WTC11 (cell line): ENCODE measurements at regions not wholly inside any gene's neighbourhood (a gene's known extent, or its start where the extent isn't known, plus 50 kb on each side); places are given as distances from the start of the nearest gene placed in this dataset.

Experiments used
- ATAC-seq: fragments of 200-7000 bp; cut with Tn5 transposase; 2 replicates; pipeline ENCODE4 v1.10.0; 2021; ENCODE audit warnings: mild to moderate bottlenecking, moderate library complexity
- CTCF ChIA-PET: fragments of 300-600 bp; sonication (Branson Sonifier 250); formaldehyde crosslinking; loops from one replicate; lab custom pipeline; 2021; ENCODE audit warnings: antibody characterized with exemption; lab: Charles Lee
- POLR2A ChIA-PET: fragments of 350-600 bp; sonication (Branson Sonifier 250); formaldehyde crosslinking; loops from one replicate; lab custom pipeline; 2021; ENCODE audit warnings: antibody characterized with exemption; lab: Charles Lee
- DNase-seq: peaks from one replicate; pipeline ENCODE4 v3.0.0; 2021; ENCODE audit warnings: low spot score
- H3K27ac Mint-ChIP-seq: 2 replicates; pipeline ENCODE4 v1.8.0; 2021; ENCODE audit warnings: mixed read lengths
- H3K27me3 Mint-ChIP-seq: 2 replicates; pipeline ENCODE4 v1.8.0; 2021; ENCODE audit warnings: low read depth, mild to moderate bottlenecking, moderate library complexity, mixed read lengths
- H3K36me3 Mint-ChIP-seq: 2 replicates; pipeline ENCODE4 v1.8.0; 2021; ENCODE audit warnings: mixed read lengths
- H3K4me1 Mint-ChIP-seq: 2 replicates; pipeline ENCODE4 v1.8.0; 2022; ENCODE audit warnings: mixed read lengths
- H3K4me3 Mint-ChIP-seq: 2 replicates; pipeline ENCODE4 v1.8.0; 2021; ENCODE audit warnings: mild to moderate bottlenecking, moderate library complexity, mixed read lengths
- H3K9me3 Mint-ChIP-seq: 2 replicates; pipeline ENCODE4 v1.8.0; 2021; ENCODE audit warnings: mixed read lengths
- AR ChIP-seq: fragments of 250-450 bp; sonication (Bioruptor Pico); IDR thresholded peaks from 2 replicates; pipeline ENCODE4 v1.9.0; 2021; ENCODE audit warnings: mild to moderate bottlenecking
- ARID4B ChIP-seq: sonication (generic); formaldehyde crosslinking; IDR thresholded peaks from 2 replicates; pipeline ENCODE4 v1.8.0; 2023; ENCODE audit warnings: missing genetic modification reagents, mild to moderate bottlenecking, borderline replicate concordance
- ATF6 ChIP-seq: sonication (generic); formaldehyde crosslinking; IDR thresholded peaks from 2 replicates; pipeline ENCODE4 v1.8.1; 2023; ENCODE audit warnings: mild to moderate bottlenecking, missing genetic modification reagents
- E2F1 ChIP-seq: sonication (generic); formaldehyde crosslinking; IDR thresholded peaks from 2 replicates; pipeline ENCODE4 v1.8.0; 2022; ENCODE audit warnings: mild to moderate bottlenecking, missing genetic modification reagents
- E2F5 ChIP-seq: sonication (generic); formaldehyde crosslinking; IDR thresholded peaks from 2 replicates; pipeline ENCODE4 v1.8.1; 2022; ENCODE audit warnings: mild to moderate bottlenecking, moderate library complexity, missing genetic modification reagents
- ELF4 ChIP-seq: sonication (generic); formaldehyde crosslinking; IDR thresholded peaks from 2 replicates; pipeline ENCODE4 v1.8.1; 2022; ENCODE audit warnings: low read depth, mild to moderate bottlenecking, moderate library complexity, missing genetic modification reagents
- HMGA2 ChIP-seq: fragments of 250-450 bp; sonication (Bioruptor Pico); IDR thresholded peaks from 2 replicates; pipeline ENCODE4 v1.4.0; 2021; ENCODE audit warnings: mild to moderate bottlenecking, moderate library complexity
- HMGXB4 ChIP-seq: sonication (generic); formaldehyde crosslinking; IDR thresholded peaks from 2 replicates; pipeline ENCODE4 v1.8.1; 2023; ENCODE audit warnings: mild to moderate bottlenecking, moderate library complexity, missing genetic modification reagents
- MLX ChIP-seq: sonication (generic); formaldehyde crosslinking; IDR thresholded peaks from 2 replicates; pipeline ENCODE4 v1.8.1; 2023; ENCODE audit warnings: mild to moderate bottlenecking, missing genetic modification reagents, moderate library complexity
- NR1H2 ChIP-seq: sonication (generic); formaldehyde crosslinking; IDR thresholded peaks from 2 replicates; pipeline ENCODE4 v1.9.0; 2021; ENCODE audit warnings: mild to moderate bottlenecking, moderate library complexity, missing genetic modification reagents
- NR3C1 ChIP-seq: sonication (generic); formaldehyde crosslinking; conservative IDR thresholded peaks from 2 replicates; pipeline ENCODE4 v1.8.1; 2023; ENCODE audit warnings: low read depth, mild to moderate bottlenecking, missing genetic modification reagents
- PREB ChIP-seq: sonication (generic); formaldehyde crosslinking; IDR thresholded peaks from 2 replicates; pipeline ENCODE4 v1.8.1; 2022; ENCODE audit warnings: mild to moderate bottlenecking, missing genetic modification reagents, moderate library complexity, borderline replicate concordance
- RORB ChIP-seq: fragments of 250-450 bp; sonication (Bioruptor Pico); IDR thresholded peaks from 2 replicates; pipeline ENCODE4 v1.9.0; 2021; ENCODE audit warnings: mild to moderate bottlenecking
- SMAD4 ChIP-seq: sonication (generic); formaldehyde crosslinking; IDR thresholded peaks from 2 replicates; pipeline ENCODE4 v1.8.0; 2022; ENCODE audit warnings: mild to moderate bottlenecking, missing genetic modification reagents
- SP1 ChIP-seq: sonication (generic); formaldehyde crosslinking; conservative IDR thresholded peaks from 2 replicates; pipeline ENCODE4 v1.8.1; 2022; ENCODE audit warnings: missing genetic modification reagents
- TCF7 ChIP-seq: sonication (generic); formaldehyde crosslinking; IDR thresholded peaks from 2 replicates; pipeline ENCODE4 v1.8.0; 2022; ENCODE audit warnings: mild to moderate bottlenecking, low read depth, missing genetic modification reagents, moderate library complexity
- ZNF138 ChIP-seq: sonication (generic); formaldehyde crosslinking; conservative IDR thresholded peaks from 2 replicates; pipeline ENCODE4 v1.8.1; 2022; ENCODE audit warnings: mild to moderate bottlenecking, moderate library complexity, missing genetic modification reagents
- ZNF671 ChIP-seq: fragments of 250-450 bp; sonication (Bioruptor Pico); IDR thresholded peaks from 2 replicates; pipeline ENCODE4 v1.8.0; 2021; ENCODE audit warnings: mild to moderate bottlenecking

- TF ChIP-seq E2F5 (no peak), ZNF671 (CRISPR knock-in tag) (no peak), TCF7 (CRISPR knock-in tag) (no peak)
Measured at GRCh38 chr5:56674441-56674840, 140.9 kb upstream of the MAP3K1 start (continued).

- peaks cover 23% of the 10 kb centered on the region for H3K27me3 Mint-ChIP-seq
- ATAC-seq (no peak), DNase-seq (no peak)
- ChIA-PET CTCF (no interaction called here), POLR2A (no interaction called here)
- no peak overlapping the region for H3K4me3 Mint-ChIP-seq
- H3K36me3 Mint-ChIP-seq: no peaks in the 10 kb centered on the region
- H3K4me1 Mint-ChIP-seq: peaks cover 47% of the 10 kb centered on the region
- peaks cover 5% of the 10 kb centered on the region; the same call in 1 of the 2 replicates for H3K9me3 Mint-ChIP-seq
- no peak overlapping the region for H3K27ac Mint-ChIP-seq
- TF ChIP-seq PREB (CRISPR knock-in tag) (no peak), ATF6 (no peak), ARID4B (CRISPR knock-in tag) (no peak), SP1 (CRISPR knock-in tag) (no peak), E2F1 (CRISPR knock-in tag) (no peak), RORB (CRISPR knock-in tag) (no peak), HMGA2 (no peak), MLX (CRISPR knock-in tag) (no peak), ZNF138 (no peak), AR (no peak), HMGXB4 (CRISPR knock-in tag) (no peak), ELF4 (CRISPR knock-in tag) (no peak), NR1H2 (no peak), ZNF671 (CRISPR knock-in tag) (no peak), NR3C1 (CRISPR knock-in tag) (no peak), SMAD4 (no peak)
Measured at GRCh38 chr5:56673171-56673570, 142.2 kb upstream of the MAP3K1 start.
